Neuron (in vitro differentiated cells): ENCODE measurements at regions not wholly inside any gene's neighbourhood (a gene's known extent, or its start where the extent isn't known, plus 50 kb on each side); places are given as distances from the start of the nearest gene placed in this dataset.
"Not testable (repeated sequence)": the region's sequence is repeated elsewhere in the genome, so short reads cannot be mapped to it uniquely, and the experiment has no call there.

Source experiments
- H2AFZ ChIP-seq: one replicate; pipeline ENCODE4 v1.6.1; 2013; ENCODE audit warnings: low read depth, mild to moderate bottlenecking, inconsistent platforms, low read length, moderate library complexity
- H3K27me3 ChIP-seq: one replicate; pipeline ENCODE4 v1.6.1; 2013; ENCODE audit warnings: low read length; ENCODE audit not compliant: insufficient read depth
- H3K36me3 ChIP-seq: one replicate; pipeline ENCODE4 v1.6.1; 2013; ENCODE audit warnings: low read length; ENCODE audit not compliant: insufficient read depth
- H3K4me1 ChIP-seq: one replicate; pipeline ENCODE4 v1.6.1; 2013; ENCODE audit warnings: low read length; ENCODE audit not compliant: insufficient read depth
- H3K4me3 ChIP-seq: 2 replicates; pipeline ENCODE4 v1.5.1; 2013; ENCODE audit warnings: mild to moderate bottlenecking, low read length, moderate library complexity
- H3K9me3 ChIP-seq: one replicate; pipeline ENCODE4 v1.6.1; 2013; ENCODE audit warnings: low read length

DNA sequence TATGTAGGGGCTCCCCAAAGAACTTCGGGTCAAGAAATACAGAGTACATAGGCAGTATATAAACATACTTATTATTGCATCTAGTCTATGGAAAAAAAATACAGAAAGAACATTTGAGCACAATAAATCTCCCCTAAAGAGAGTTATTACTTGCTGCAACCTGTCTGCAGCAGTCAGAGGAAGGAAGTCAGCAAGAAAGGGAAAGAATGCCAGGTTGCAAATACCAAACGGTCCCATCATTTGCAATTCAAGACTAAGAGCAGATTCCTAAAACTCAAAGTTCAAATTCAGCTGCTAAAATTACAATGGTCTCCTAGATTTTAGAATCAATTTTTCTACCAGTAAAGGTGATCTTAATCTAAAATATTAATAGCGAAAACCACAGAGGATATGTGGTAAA, 236.2 kb upstream of the NUDT6 start:
- no peaks in the 10 kb centered on the region for H3K4me1 ChIP-seq
- H3K9me3 ChIP-seq = no peaks in the 10 kb centered on the region
- H3K36me3 ChIP-seq = no peaks in the 10 kb centered on the region
- no peak overlapping the region for H2AFZ ChIP-seq
- no peaks in the 10 kb centered on the region for H3K27me3 ChIP-seq
- H3K4me3 ChIP-seq = no peak overlapping the region

DNA sequence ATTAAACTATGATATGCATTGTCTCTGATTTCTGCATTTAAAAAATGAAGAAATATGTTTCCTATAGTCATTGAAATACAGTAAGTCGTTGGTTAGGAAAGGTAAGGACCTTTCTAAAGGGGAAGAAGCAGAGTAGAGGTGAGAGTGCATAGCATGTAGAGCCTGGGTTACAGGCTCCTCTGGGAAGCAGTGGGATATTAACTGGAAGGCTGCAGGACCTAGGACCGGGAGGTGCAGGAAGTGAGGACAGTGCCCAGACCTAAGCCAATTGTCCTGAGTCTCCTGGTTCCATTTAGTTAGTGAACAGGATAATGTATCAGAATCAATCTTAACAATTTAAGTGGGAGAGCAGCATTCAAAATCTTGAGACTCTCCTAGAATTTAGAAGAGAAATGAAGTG, 237.1 kb upstream of the NUDT6 start:
- no peak overlapping the region for H2AFZ ChIP-seq
- no peaks in the 10 kb centered on the region for H3K9me3 ChIP-seq
- H3K4me3 ChIP-seq = no peak overlapping the region
- H3K4me1 ChIP-seq = no peaks in the 10 kb centered on the region
- H3K27me3 ChIP-seq = no peaks in the 10 kb centered on the region
- no peaks in the 10 kb centered on the region for H3K36me3 ChIP-seq

DNA sequence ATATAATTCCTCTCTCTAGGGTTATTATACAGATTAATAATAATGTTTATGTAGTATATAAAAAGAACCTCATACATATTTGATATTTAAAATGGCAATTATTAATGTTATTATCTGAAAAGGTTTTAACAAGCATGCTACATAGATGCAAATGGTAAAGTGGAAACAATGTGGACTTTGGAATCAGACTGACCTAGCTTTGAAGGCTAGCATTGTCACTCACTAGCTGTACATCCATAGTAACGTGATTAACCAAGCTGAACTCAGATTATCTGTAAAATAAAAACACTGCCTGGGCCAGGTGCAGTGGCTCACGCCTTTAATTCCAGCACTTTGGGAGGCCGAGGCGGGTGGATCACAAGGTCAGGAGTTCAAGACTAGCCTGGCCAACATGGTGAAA, 233.7 kb upstream of the SPRY1 start:
- Histone ChIP-seq H3K36me3 (no peaks in the 10 kb centered on the region), H3K9me3 (no peaks in the 10 kb centered on the region), H2AFZ (no peak overlapping the region), H3K4me1 (no peaks in the 10 kb centered on the region), H3K4me3 (no peak overlapping the region), H3K27me3 (no peaks in the 10 kb centered on the region)

DNA sequence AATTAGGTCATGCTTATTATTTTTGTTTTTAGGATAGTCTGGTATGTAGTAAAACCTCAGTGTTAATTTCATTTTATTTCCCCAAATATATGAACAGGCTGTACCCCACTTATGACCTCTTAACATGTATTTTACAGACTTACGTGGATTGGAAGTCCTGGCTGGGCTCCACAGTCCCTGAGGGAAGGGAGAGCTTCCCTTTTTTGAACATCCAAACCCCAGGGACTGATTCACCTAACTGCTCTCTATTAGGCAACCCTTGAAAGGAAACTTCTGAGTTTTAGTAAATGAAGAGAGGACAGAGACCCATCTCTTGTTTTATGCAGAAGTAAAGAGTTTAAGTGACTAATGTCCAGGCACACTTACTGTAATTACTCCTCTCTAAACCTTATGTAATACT, 233.1 kb upstream of the SPRY1 start:
- no peaks in the 10 kb centered on the region for H3K36me3 ChIP-seq
- no peaks in the 10 kb centered on the region for H3K27me3 ChIP-seq
- H3K4me3 ChIP-seq = no peak overlapping the region
- H2AFZ ChIP-seq = no peak overlapping the region
- H3K4me1 ChIP-seq = no peaks in the 10 kb centered on the region
- H3K9me3 ChIP-seq = no peaks in the 10 kb centered on the region

DNA sequence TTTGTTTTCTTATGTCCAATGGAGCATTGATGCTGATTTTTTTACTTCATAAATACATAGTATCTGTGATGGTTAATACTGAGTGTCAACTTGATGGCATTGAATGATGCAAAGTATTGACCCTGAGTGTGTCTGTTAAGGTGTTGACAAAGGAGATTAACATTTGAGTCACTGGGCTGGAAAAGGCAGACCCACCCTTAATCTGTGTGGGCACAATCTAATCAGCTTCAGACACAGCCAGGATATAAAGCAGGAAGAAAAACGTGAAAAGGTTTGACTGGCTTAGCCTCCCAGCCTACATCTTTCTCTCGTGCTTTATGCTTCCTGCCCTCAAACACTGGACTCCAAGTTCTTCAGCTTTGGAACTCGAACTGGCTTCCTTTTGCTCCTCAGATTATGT, 230.6 kb upstream of the SPRY1 start:
- Histone ChIP-seq H2AFZ (no peak overlapping the region), H3K36me3 (no peaks in the 10 kb centered on the region), H3K4me1 (no peaks in the 10 kb centered on the region), H3K27me3 (no peaks in the 10 kb centered on the region), H3K9me3 (no peaks in the 10 kb centered on the region), H3K4me3 (no peak overlapping the region)

DNA sequence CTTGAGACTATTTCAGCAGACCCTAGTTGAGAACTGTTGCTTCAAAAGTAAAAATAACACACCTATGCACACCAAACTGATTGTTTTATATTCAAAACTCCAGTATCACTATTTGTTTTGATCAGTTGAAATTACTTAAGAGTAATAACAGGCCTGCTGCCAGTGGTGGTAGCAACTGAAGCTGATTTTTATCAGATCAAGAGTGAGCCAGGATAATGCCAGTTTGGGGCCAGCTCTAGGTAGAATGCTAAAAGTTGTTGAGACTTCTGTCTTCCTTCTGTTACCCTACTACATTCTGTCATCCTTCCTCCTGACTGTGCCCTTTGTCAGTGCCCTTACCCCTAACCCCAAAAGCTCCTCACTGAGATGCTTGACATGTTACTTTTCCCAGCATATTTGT, 228.7 kb upstream of the SPRY1 start:
- H3K4me1 ChIP-seq = no peaks in the 10 kb centered on the region
- no peak overlapping the region for H3K4me3 ChIP-seq
- H2AFZ ChIP-seq = no peak overlapping the region
- H3K9me3 ChIP-seq = no peaks in the 10 kb centered on the region
- no peaks in the 10 kb centered on the region for H3K36me3 ChIP-seq
- no peaks in the 10 kb centered on the region for H3K27me3 ChIP-seq

DNA sequence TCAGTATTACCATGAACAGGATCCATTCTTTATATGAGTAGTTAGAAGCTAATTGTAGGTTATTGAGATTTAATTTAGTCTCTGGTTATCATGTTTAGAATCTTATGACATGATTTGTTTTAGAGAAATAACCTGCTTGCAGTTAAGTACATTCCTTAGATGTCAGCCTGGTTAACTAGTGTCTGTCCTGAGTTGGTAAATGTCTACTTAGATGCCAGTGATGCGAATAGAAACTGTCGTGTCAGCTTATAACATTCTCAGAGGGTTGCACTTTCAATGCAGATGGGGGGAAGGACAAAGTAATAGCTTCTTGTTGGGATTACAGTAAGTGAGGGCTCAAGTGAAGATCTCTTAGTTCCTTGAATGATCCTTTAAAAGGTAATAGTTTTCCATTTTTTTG, 227.8 kb upstream of the SPRY1 start:
- Histone ChIP-seq H3K36me3 (no peaks in the 10 kb centered on the region), H3K27me3 (no peaks in the 10 kb centered on the region), H3K9me3 (no peaks in the 10 kb centered on the region), H2AFZ (no peak overlapping the region), H3K4me1 (no peaks in the 10 kb centered on the region), H3K4me3 (no peak overlapping the region)

DNA sequence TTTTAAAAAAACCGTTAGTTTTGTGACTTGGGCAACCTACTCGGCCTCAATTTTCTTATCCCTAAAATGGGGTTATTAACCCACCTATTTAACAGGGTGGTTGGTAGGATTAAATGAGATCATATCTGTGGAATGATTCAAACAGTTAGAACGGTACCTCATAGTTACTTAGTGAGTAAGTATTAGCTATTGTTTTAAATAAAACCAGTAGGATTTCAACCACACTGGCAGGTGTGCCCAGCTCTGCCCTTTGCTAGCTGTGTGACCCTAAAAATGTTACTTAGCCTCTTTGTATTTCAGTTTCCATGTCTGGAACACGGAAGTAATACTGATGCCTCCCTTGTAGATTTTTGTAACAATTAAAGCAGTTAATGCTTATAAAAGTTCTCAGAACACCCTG, 225.8 kb upstream of the SPRY1 start:
- Histone ChIP-seq H3K27me3 (no peaks in the 10 kb centered on the region), H3K4me3 (no peak overlapping the region), H2AFZ (no peak overlapping the region), H3K36me3 (no peaks in the 10 kb centered on the region), H3K4me1 (no peaks in the 10 kb centered on the region), H3K9me3 (no peaks in the 10 kb centered on the region)

DNA sequence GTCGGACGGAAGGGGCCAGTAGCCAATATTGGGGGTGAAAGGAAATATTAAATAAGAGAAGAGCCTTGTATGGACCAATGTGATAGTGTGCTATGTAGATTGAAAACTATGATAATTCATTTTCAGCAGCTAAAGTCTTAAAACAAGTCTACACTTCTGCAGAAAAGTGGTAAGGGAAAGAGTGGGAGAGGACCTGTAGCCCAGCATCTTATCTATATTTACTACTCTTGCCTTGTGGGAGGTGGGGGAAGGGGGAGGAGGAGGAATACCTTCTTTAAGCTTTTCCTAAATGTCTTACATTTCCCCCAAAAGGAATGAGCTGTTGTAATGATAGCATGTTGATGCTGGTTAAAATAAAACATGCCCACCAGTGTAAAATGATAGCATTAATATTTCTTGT, 220.0 kb upstream of the SPRY1 start:
- Histone ChIP-seq H3K4me1 (no peaks in the 10 kb centered on the region), H3K36me3 (no peaks in the 10 kb centered on the region), H3K4me3 (no peak overlapping the region), H3K27me3 (no peaks in the 10 kb centered on the region), H2AFZ (no peak overlapping the region), H3K9me3 (no peaks in the 10 kb centered on the region)

DNA sequence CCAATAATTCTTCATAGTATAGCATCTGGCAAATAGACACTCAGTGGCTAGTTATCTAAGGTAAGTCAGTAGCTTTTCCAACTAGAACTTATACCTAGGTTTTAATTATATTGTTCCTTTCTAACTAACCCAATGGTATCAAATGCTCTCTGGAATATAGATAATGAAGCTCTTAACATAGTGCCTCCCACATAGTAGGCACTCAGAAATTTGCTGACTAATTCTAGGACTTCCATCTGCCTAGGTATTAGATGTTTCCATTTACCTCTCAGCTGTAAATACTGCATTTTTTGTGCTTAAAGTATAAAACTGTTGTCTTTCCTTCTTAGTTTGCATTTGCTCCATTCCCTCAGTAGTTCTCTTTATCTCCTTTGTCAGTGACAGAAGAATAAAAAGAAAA, 214.3 kb upstream of the SPRY1 start:
- Histone ChIP-seq H3K27me3 (no peaks in the 10 kb centered on the region), H2AFZ (no peak overlapping the region), H3K4me3 (no peak overlapping the region), H3K4me1 (no peaks in the 10 kb centered on the region), H3K9me3 (no peaks in the 10 kb centered on the region), H3K36me3 (no peaks in the 10 kb centered on the region)

DNA sequence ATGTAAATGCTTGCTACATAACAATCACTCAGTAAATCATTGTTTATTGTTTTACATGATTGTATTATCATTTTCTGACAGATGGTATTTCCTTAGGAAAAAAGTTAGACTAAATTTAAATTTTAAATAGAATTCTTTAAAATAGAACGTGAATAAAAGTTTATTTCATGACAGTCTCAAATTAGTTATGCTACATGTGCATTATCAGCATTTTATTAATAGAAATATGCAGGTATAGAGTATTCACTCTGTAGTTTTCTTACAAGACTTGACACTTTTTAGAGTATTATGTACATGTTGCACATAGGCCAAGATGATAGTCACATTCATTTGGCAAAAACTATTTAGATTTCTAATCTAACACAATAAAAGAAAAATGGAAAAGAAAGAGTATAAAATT, 213.3 kb upstream of the SPRY1 start:
- Histone ChIP-seq H3K36me3 (no peaks in the 10 kb centered on the region), H3K4me1 (no peaks in the 10 kb centered on the region), H2AFZ (no peak overlapping the region), H3K27me3 (no peaks in the 10 kb centered on the region), H3K9me3 (no peaks in the 10 kb centered on the region), H3K4me3 (no peak overlapping the region)

DNA sequence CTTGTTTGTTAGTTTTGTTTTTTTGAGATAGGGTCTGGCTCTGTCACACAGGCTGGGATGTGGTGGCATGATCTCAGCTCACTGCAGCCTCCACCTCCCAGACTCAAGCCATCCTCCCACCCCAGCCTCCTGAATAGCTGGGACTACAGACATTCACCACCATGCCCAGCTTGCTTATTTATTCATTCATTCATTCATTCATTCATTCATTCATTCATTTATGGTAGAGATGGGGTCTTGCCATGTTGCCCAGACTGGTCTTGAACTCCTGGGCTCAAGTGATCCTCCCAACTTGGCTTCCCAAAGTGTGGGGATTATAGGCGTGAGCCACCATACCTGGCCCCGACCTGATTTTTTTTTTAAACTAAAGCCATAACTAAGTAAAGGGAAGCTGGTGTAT, 212.8 kb upstream of the SPRY1 start:
- H3K27me3 ChIP-seq, H3K36me3 ChIP-seq, H2AFZ ChIP-seq, H3K9me3 ChIP-seq, H3K4me3 ChIP-seq, H3K4me1 ChIP-seq: not testable (repeated sequence)

DNA sequence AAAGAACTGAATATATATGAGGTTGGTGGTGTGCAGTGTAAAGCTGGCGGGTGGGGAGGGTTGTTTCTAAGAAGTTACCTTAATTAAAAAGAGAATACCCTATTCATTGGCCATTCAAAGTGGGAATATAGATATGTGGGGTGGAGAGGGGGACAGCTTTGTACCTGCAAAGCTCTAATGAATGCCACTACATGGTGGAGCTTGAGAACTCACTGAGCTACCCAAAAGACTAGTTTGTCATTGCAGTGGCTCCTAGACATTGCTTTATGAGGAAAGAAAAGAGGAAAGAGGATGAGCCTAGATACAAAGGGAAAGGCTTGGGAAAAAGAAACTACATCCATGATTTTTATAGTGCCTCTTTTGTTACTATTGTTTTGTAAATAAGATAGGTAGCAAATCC, 209.9 kb upstream of the SPRY1 start:
- H3K27me3 ChIP-seq = no peaks in the 10 kb centered on the region
- H3K9me3 ChIP-seq = no peaks in the 10 kb centered on the region
- no peaks in the 10 kb centered on the region for H3K36me3 ChIP-seq
- no peak overlapping the region for H3K4me3 ChIP-seq
- no peak overlapping the region for H2AFZ ChIP-seq
- H3K4me1 ChIP-seq = no peaks in the 10 kb centered on the region

DNA sequence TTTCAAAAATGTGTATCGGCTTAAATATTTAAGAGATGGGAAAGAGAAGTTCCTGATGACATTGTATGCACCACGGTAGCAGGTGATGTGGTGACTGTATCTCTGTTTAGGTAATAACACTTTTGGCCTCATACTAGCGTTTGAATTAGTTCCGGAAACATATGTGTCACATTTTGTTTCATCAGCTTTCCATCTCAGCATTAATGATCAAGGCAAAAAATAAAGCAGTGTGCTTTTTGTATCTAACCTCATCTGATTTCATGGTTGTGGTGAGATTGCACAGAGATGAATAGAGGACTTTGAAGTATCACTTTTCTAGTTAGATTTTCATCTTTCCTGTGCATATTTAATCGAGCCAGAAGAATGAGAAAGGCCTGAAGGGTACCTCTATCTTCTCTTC, 206.4 kb upstream of the SPRY1 start:
- Histone ChIP-seq H3K4me3 (no peak overlapping the region), H2AFZ (no peak overlapping the region), H3K9me3 (no peaks in the 10 kb centered on the region), H3K27me3 (no peaks in the 10 kb centered on the region), H3K36me3 (no peaks in the 10 kb centered on the region), H3K4me1 (no peaks in the 10 kb centered on the region)

DNA sequence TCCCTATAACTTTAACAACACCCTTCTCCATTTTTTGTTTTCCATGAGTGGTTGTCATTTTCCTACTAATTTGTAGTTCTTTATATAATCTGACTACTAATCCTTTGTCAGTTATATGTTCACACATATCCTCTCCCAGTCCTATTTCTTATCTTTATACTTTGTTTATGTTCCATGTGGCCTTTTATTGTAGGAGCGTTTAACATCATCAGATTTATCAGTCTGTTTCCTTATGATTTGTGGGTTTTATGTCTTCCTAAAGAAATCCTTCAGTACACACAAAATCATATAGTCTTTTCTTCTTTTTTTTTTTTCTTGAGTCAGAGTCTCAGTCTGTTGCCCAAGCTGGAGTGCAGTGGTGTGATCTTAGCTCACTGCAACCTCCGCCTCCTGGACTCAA, 204.9 kb upstream of the SPRY1 start:
- Histone ChIP-seq H3K4me3 (no peak overlapping the region), H3K9me3 (no peaks in the 10 kb centered on the region), H2AFZ (no peak overlapping the region), H3K4me1 (no peaks in the 10 kb centered on the region), H3K27me3 (no peaks in the 10 kb centered on the region), H3K36me3 (no peaks in the 10 kb centered on the region)
